ENCODE measurements at regions not wholly inside any gene's neighbourhood (a gene's known extent, or its start where the extent isn't known, plus 50 kb on each side); places are given as distances from the start of the nearest gene placed in this dataset.

DNA sequence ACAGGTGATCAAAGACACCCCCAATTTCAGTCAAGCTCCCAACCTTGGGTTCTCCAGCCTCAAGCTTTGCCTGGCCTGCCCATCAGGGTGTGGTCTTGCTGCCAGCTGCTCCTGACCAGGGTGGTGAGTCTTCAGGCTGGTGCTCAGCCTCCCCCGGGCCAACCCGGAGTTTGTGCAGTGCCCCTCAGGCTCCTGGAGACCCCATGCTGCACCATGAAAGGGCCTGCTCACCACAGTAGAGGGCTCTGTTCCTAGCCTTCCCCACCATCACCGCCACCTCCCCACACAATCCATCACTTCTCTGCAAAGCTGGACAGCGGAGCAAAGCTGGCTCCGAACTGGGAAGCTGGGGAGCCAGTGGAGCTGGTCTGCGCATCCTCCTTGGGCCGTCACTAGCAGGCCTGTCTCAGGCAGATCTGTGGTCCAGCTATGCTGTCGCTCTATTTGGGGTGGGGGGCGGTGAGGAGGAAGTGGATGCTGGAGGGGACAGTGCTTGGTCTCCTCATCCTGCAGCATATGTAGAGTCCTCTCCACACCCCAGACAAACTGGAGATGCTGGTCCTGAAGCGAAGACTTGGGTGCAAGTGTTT lies 88.5 kb upstream of the RPL38 start:
- Mint-ChIP-seq H3K27ac (no peak overlapping the region), H3K36me3 (ENCODE audit: insufficient read depth in 2 of 2) (no peaks in the 10 kb centered on the region), H3K4me1 (ENCODE audit: low read depth) (peaks cover 4% of the 10 kb centered on the region), H3K9me3 (no peaks in the 10 kb centered on the region), H3K27me3 (ENCODE audit: low read depth) (peaks cover 21% of the 10 kb centered on the region), H3K4me3 (no peak overlapping the region)
- ATAC-seq (replicated peaks in 1 of 2), result no peak
- no peak for DNase-seq

DNA sequence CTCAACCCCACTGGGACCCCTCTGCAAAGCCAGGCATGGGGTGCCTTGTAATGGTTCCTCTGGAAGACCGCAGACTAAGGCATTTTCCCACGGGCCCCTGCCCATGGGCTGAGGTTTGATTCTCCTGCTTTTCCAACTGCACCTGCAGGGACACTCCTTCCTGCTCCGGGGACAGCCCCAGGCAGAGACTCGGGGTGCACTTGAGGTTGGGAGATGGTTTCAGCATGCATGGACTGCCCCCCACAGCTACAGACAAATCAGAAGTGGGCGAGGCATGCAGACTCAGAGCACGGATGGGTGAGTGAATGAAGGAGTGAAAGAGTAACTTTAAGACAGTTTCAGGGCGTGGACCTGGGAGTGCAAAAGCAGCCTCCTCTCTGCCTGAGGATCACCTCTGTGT lies 87.9 kb upstream of the RPL38 start:
- DNase-seq (no peak), ATAC-seq (replicated peaks in 1 of 2) (no peak)
- Mint-ChIP-seq H3K27ac (no peak overlapping the region), H3K27me3 (ENCODE audit: low read depth) (peaks cover 21% of the 10 kb centered on the region), H3K36me3 (ENCODE audit: insufficient read depth in 2 of 2) (no peaks in the 10 kb centered on the region), H3K4me3 (no peak overlapping the region), H3K9me3 (no peaks in the 10 kb centered on the region), H3K4me1 (ENCODE audit: low read depth) (peaks cover 4% of the 10 kb centered on the region)

DNA sequence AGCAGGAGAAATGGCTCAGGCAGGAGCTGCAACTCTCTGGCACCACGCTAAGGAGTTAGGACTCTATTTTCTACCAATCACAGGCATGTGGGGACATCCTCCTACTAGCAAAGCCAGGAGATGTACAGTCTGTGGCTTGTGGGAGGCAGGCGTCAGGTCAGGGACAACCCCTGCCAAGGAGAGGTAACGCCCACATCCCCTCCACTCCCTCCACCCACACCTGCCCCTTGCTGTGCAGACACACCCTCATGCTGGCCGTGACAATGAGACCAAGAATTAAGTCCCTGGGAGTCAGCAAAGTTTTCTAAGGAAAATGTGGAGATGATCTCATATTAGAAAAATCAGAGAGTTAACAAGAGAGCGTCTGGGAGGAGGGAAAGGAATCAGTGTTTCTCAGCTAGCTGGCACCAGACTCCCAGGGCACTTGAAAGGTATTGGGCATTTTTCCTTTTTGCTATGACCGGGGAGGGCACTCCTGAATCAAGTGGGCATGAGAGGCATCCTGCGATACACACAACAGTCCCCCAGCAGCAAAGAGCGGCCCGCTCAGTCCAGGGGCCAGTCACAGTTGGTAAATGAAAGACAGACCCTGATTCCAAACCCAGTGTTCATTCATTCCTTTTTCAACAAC lies 87.3 kb upstream of the RPL38 start:
- DNase-seq (no peak), ATAC-seq (replicated peaks in 1 of 2) (no peak)
- Mint-ChIP-seq H3K4me3 (no peak overlapping the region), H3K27me3 (ENCODE audit: low read depth) (peaks cover 22% of the 10 kb centered on the region), H3K4me1 (ENCODE audit: low read depth) (peaks cover 4% of the 10 kb centered on the region), H3K36me3 (ENCODE audit: insufficient read depth in 2 of 2) (no peaks in the 10 kb centered on the region), H3K9me3 (no peaks in the 10 kb centered on the region), H3K27ac (no peak overlapping the region)

DNA sequence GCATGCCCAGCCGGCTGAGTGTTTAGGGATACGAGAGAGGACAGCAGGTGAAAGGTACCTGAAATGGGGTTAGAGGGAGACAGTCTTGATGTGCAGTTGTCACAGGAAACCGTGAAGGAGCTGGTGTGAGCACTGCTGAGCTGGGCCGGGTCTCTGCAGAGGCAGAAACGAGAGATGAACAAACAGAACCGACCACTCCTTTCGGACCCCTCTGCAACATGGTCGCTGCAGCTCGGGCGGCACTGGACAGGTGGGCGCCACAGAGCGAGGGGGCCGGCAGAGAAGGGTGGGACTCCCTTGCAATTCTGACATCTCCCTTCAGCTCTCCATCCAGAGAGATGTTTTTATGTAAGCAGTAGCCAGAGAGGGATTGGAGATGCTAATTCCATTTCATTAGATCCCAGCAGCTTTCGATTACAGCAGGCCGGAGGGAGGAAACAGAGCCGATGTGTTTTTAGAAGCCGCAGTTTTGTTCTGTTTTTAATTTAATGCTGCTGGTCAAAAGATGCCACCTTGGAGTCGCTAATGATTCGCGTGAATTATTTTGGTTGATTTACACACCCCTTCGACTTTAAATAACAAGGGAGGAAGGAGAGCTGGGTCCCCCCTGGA lies 86.3 kb upstream of the RPL38 start:
- DNase-seq, result no peak
- peaks cover 27% of the 10 kb centered on the region for H3K27me3 Mint-ChIP-seq (ENCODE audit: low read depth)

DNA sequence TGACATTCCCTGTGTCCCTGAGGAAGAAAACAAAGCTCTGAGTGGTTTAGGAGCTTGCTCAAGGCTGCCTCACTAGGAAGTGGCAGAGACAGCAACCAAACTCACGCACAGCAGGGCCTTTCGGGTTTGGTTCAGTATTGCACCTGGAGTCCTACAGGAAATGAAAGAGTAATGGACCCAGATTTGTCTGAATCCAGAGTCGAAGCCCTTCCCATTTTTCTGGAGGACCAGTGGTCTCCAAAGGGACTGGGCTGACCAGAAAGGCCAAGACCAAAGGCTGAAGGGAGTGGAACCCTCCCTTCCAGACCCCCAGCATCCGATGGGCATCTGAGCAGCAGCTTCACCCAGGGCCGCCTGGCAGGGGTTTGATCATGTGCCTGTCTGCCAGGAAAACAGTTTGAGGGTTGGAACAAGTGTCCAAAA lies 85.5 kb upstream of the RPL38 start:
- DNase-seq (no peak), ATAC-seq (replicated peaks in 1 of 2) (no peak)
- no peak overlapping the region for H3K4me3 Mint-ChIP-seq
- no peaks in the 10 kb centered on the region for H3K36me3 Mint-ChIP-seq (ENCODE audit: insufficient read depth in 2 of 2)
- H3K9me3 Mint-ChIP-seq, result no peaks in the 10 kb centered on the region
- H3K4me1 Mint-ChIP-seq (ENCODE audit: low read depth), result peaks cover 4% of the 10 kb centered on the region
- H3K27ac Mint-ChIP-seq, result no peak overlapping the region
- H3K27me3 Mint-ChIP-seq (ENCODE audit: low read depth), result peaks cover 32% of the 10 kb centered on the region

More for the DNA sequence above, 86.3 kb upstream of the RPL38 start:
- no peaks in the 10 kb centered on the region for H3K9me3 Mint-ChIP-seq
- no peak for ATAC-seq (replicated peaks in 1 of 2)
- H3K4me1 Mint-ChIP-seq (ENCODE audit: low read depth), result peaks cover 4% of the 10 kb centered on the region
- no peak overlapping the region for H3K27ac Mint-ChIP-seq
- H3K36me3 Mint-ChIP-seq (ENCODE audit: insufficient read depth in 2 of 2), result no peaks in the 10 kb centered on the region
- no peak overlapping the region for H3K4me3 Mint-ChIP-seq

DNA sequence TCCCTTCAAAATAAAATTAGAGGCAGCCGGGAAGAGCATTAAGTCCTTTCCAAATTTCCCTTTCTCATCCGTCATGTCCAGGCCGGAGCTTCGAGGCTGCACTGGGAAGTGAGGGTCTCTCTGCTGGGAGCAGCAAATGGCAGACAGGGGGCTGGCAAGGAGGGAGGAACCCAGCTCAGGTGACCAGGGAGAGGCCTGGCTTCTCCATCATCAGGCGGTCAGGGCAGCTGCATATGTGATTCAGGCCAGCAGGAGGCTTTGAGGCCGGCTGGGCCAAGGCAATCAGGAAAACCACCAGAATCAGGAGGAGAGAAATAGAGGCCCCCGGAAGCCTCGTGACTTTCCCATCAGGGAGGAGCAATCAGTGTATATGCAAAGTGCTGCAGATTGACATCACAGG lies 85.0 kb upstream of the RPL38 start:
- H3K4me1 Mint-ChIP-seq (ENCODE audit: low read depth), result peaks cover 4% of the 10 kb centered on the region
- H3K36me3 Mint-ChIP-seq (ENCODE audit: insufficient read depth in 2 of 2), result no peaks in the 10 kb centered on the region
- no peaks in the 10 kb centered on the region for H3K9me3 Mint-ChIP-seq
- no peak overlapping the region for H3K27ac Mint-ChIP-seq
- H3K4me3 Mint-ChIP-seq, result no peak overlapping the region
- no peak for ATAC-seq (replicated peaks in 1 of 2)
- H3K27me3 Mint-ChIP-seq (ENCODE audit: low read depth), result peaks cover 32% of the 10 kb centered on the region
- no peak for DNase-seq

DNA sequence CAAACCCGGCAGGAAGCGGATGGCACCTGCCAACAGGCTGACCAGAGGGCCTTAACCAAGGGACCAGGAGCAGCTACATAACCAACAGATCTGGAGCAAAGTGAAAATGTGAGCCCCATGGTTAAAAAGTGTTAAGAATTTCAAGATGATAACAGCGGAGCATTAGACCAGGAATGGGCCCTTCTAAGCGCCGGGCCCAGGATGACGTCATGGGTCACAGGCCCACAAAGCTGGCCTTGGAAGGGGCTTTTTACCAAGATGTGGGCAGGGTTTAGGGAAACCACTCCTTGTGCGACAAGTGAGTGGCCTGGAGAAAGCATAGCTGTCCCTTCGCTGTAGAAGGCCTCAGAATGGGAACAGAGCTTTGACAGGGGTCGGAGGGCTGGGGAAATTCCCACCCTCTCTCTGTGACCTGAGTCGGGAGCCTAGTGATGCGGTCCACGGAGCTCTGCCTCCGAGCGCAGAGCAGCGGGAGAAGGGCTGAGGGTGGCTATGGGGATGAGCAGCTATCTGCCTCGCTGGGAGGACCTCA lies 84.4 kb upstream of the RPL38 start:
- DNase-seq (no peak), ATAC-seq (replicated peaks in 1 of 2) (no peak)
- H3K4me1 Mint-ChIP-seq (ENCODE audit: low read depth), result peaks cover 4% of the 10 kb centered on the region
- H3K4me3 Mint-ChIP-seq, result no peak overlapping the region
- peaks cover 32% of the 10 kb centered on the region for H3K27me3 Mint-ChIP-seq (ENCODE audit: low read depth)
- no peaks in the 10 kb centered on the region for H3K9me3 Mint-ChIP-seq
- H3K36me3 Mint-ChIP-seq (ENCODE audit: insufficient read depth in 2 of 2), result no peaks in the 10 kb centered on the region
- H3K27ac Mint-ChIP-seq, result no peak overlapping the region

DNA sequence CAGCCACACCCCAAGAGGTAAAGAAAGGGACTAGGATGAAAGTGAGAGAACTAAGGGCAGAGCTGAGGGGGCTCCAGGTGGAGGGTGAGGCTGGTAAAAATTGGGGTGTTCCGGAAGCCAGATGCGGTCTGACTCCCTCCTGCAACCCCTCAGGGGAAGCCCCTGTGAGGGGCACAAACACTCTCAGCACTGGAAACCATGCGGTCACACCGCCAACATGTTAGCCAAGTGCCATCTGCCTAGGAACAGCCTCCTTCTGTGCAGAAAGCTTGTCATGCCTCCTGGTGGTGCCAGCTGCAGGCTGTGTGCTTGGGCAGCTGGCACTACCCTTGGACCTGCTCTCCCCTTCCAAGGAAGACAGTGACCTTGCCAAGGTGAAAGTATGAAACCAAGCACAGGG lies 83.5 kb upstream of the RPL38 start:
- H3K9me3 Mint-ChIP-seq, result no peaks in the 10 kb centered on the region

DNA sequence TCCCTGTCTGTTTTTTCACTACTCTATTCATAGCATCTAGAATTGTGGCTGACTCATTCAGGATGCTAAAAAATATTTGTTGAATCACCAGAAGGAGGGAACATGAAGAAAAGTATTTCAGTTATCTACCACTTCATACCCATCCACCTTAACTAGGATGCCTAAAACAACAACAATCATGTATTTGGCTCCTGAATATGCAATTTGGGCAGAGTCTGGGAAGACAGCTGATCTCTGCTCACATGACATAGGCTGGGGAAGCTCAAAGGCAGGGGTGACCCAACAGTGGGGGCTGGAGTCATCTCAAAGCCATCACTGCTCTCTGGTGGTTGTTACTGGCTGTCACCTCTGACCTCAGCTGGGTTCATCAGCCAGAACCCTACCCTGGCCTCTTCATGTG lies 80.1 kb upstream of the RPL38 start:
- DNase-seq (no peak), ATAC-seq (replicated peaks in 1 of 2) (no peak)
- H3K27ac Mint-ChIP-seq, result peak overlapping the region; percentile 47
- H3K4me3 Mint-ChIP-seq, result no peak overlapping the region
- no peaks in the 10 kb centered on the region for H3K9me3 Mint-ChIP-seq
- no peaks in the 10 kb centered on the region for H3K4me1 Mint-ChIP-seq (ENCODE audit: low read depth)
- H3K36me3 Mint-ChIP-seq (ENCODE audit: insufficient read depth in 2 of 2), result no peaks in the 10 kb centered on the region
- H3K27me3 Mint-ChIP-seq (ENCODE audit: low read depth), result peaks cover 22% of the 10 kb centered on the region

More for the DNA sequence above, 83.5 kb upstream of the RPL38 start:
- Mint-ChIP-seq H3K27ac (no peak overlapping the region), H3K4me1 (ENCODE audit: low read depth) (peaks cover 4% of the 10 kb centered on the region), H3K36me3 (ENCODE audit: insufficient read depth in 2 of 2) (no peaks in the 10 kb centered on the region), H3K27me3 (ENCODE audit: low read depth) (peaks cover 35% of the 10 kb centered on the region), H3K4me3 (no peak overlapping the region)
- ATAC-seq (replicated peaks in 1 of 2) (no peak), DNase-seq (no peak)

DNA sequence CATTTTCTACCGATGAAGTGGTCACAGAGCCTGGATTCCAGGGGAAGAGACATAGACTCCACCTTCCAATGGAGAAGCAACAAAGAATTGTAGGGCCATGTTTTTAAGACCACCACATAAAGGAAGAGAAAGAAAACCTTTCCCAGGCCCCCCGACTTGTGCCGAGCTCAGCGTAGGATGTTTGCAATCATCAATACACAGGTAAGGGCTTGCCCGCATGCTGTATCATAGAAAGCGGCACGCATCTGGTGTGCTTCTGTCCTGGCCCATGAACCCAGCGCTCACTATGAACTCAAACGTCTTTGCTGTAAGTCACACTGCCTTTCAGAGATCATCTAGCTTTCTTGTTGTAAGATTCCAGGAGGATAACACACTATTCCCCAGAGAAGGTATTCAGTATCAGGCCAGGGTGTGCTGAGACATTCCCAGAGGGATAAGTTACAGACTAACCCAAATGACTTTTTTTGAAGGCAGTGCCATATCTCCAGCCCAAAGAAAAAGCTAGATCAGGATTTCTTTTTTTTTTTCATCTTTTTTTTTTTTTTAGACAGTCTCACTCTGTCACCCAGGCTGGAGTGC lies 79.5 kb upstream of the RPL38 start:
- DNase-seq, result no peak
- no peaks in the 10 kb centered on the region for H3K4me1 Mint-ChIP-seq (ENCODE audit: low read depth)
- no peak overlapping the region for H3K27ac Mint-ChIP-seq
- H3K4me3 Mint-ChIP-seq, result no peak overlapping the region
- no peaks in the 10 kb centered on the region for H3K36me3 Mint-ChIP-seq (ENCODE audit: insufficient read depth in 2 of 2)
- no peaks in the 10 kb centered on the region for H3K9me3 Mint-ChIP-seq
- peaks cover 26% of the 10 kb centered on the region for H3K27me3 Mint-ChIP-seq (ENCODE audit: low read depth)
- ATAC-seq (replicated peaks in 1 of 2), result no peak

DNA sequence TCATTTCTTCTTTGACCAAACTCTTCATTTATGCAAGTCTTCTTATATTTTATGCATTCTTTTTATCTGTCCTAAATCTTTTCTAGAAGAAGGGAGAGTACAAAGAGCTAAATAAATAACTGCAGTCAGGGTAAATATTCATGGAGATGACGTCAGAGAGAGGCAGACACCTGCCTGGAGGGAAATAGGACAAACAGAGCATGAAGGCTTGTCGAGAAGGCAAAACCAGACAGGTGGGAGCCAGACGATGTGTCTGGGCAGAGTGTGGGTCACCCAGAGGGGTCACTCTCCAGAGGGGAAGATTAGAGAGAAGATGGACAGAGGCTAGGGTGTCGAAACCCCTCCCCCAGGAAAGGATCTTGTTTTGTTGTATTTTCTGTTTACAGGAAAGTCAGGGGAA lies 78.3 kb upstream of the RPL38 start:
- no peaks in the 10 kb centered on the region for H3K4me1 Mint-ChIP-seq (ENCODE audit: low read depth)
- no peaks in the 10 kb centered on the region for H3K36me3 Mint-ChIP-seq (ENCODE audit: insufficient read depth in 2 of 2)
- peaks cover 26% of the 10 kb centered on the region for H3K27me3 Mint-ChIP-seq (ENCODE audit: low read depth)
- H3K4me3 Mint-ChIP-seq, result no peak overlapping the region
- H3K9me3 Mint-ChIP-seq, result no peaks in the 10 kb centered on the region
- ATAC-seq (replicated peaks in 1 of 2) (no peak), DNase-seq (no peak)
- no peak overlapping the region for H3K27ac Mint-ChIP-seq

DNA sequence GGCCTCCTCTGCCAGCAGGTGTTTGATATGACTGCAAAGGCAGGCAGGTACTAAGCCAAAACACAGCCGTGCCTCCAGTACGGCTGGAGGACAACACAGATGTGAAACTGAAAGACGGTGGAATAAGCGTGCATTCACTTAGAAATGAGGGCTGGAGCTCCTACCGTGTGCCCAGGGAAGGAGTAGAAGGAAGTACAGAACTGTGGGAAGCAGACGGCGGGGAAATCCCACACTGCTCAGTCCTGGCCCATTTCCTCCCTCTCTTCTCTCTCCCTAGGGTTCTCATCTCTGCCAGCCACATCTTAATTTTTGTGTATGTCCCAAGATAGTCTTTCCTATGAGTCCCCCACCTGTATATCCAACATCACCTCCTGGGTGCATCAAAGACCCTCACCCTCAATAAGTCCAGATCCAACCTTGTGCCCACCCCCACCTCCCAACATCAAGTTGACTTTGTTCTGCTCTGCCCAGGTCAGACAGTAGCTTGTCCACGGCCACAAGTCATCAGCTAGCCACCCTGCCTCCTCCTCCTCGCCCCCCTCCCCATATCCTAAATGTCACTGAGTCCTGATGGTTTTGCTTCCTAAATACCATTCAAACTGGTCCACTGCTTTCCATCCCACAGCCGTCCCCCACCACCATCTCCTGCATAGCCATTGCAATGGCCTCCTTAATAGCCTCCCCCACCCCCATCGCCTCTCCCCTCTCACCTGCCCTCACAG lies 77.1 kb upstream of the RPL38 start:
- no peak for ATAC-seq (replicated peaks in 1 of 2)
- H3K4me1 Mint-ChIP-seq (ENCODE audit: low read depth), result no peaks in the 10 kb centered on the region

DNA sequence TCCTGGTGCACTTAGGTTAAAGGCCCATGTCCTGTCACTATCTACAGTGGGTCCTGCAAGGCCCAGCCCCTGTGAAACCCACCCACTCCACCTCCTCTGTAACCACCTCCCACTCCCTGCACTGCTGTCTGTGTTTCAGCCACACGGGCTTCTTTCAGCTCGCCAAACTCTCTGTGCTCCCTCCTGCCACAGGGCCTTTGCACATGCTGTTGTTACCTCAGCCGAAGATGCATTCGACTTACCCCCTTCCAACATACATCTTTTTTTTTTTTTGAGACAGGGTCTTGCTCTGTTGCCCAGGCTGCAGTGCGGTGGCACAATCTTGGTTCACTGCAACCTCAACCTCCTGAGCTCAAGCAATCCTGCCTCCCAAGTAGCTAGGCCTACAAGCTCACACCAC lies 76.5 kb upstream of the RPL38 start:
- Mint-ChIP-seq H3K27ac (no peak overlapping the region), H3K27me3 (ENCODE audit: low read depth) (peaks cover 24% of the 10 kb centered on the region)

More for the DNA sequence above, 77.1 kb upstream of the RPL38 start:
- Mint-ChIP-seq H3K27me3 (ENCODE audit: low read depth) (peaks cover 24% of the 10 kb centered on the region), H3K27ac (no peak overlapping the region), H3K4me3 (no peak overlapping the region), H3K9me3 (no peaks in the 10 kb centered on the region), H3K36me3 (ENCODE audit: insufficient read depth in 2 of 2) (no peaks in the 10 kb centered on the region)
- no peak for DNase-seq

More for the DNA sequence above, 76.5 kb upstream of the RPL38 start:
- no peaks in the 10 kb centered on the region for H3K9me3 Mint-ChIP-seq
- no peak for DNase-seq
- no peak for ATAC-seq (replicated peaks in 1 of 2)
- no peaks in the 10 kb centered on the region for H3K36me3 Mint-ChIP-seq (ENCODE audit: insufficient read depth in 2 of 2)
- H3K4me1 Mint-ChIP-seq (ENCODE audit: low read depth), result no peaks in the 10 kb centered on the region
- no peak overlapping the region for H3K4me3 Mint-ChIP-seq

Measured in activated T-cell treated with anti-CD3 and anti-CD28 coated beads, Interleukin-2, amount 50 U/mL, for 72 hours (primary cell).